ENCODE measurements at regions not wholly inside any gene's neighbourhood (a gene's known extent, or its start where the extent isn't known, plus 50 kb on each side); places are given as distances from the start of the nearest gene placed in this dataset.

DNA sequence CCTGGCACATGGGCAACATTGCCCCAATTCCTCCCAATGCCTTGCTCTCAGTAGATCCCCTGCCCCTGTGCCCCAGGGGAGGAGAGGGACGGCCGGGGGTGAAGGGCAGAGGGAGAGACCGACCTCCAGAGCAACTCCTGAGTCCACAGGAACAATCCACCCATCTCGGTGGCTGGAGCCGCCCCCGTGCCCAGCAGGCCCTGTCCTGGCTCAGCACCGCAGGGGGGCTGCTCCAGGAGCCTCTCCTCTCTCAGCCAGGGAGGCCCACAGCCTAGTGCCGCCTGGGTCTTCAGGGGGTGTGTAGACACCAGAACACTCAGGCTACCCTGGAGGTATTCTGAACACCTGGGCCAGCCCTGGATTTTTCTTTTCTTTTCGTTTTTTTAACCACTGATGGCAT is 233.7 kb upstream of the SDK2 start:
- TF ChIP-seq EP300 (IDR thresholded peaks at IDR 0.05; ENCODE audit: low read depth) (no peak), POLR2AphosphoS5 (IDR thresholded peaks at IDR 0.05) (no peak), POLR2A (IDR thresholded peaks at IDR 0.05) (no peak)
- TF ChIP-seq, protein P1, sequence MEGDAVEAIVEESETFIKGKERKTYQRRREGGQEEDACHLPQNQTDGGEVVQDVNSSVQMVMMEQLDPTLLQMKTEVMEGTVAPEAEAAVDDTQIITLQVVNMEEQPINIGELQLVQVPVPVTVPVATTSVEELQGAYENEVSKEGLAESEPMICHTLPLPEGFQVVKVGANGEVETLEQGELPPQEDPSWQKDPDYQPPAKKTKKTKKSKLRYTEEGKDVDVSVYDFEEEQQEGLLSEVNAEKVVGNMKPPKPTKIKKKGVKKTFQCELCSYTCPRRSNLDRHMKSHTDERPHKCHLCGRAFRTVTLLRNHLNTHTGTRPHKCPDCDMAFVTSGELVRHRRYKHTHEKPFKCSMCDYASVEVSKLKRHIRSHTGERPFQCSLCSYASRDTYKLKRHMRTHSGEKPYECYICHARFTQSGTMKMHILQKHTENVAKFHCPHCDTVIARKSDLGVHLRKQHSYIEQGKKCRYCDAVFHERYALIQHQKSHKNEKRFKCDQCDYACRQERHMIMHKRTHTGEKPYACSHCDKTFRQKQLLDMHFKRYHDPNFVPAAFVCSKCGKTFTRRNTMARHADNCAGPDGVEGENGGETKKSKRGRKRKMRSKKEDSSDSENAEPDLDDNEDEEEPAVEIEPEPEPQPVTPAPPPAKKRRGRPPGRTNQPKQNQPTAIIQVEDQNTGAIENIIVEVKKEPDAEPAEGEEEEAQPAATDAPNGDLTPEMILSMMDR (IDR thresholded peaks at IDR 0.05): no peak

Data from transverse colon (tissue), 4 donors.